H9 (cell line): ENCODE measurements at regions not wholly inside any gene's neighbourhood (a gene's known extent, or its start where the extent isn't known, plus 50 kb on each side); places are given as distances from the start of the nearest gene placed in this dataset.
A peak's percentile ranks its signal among the peaks of the same experiment; 100 is the strongest.

Experiments
- DNase-seq: peaks from one replicate; pipeline ENCODE4 v3.0.0-alpha.2; 2017
- H2AFZ ChIP-seq: one replicate; pipeline ENCODE4 v1.6.1; 2013; ENCODE audit warnings: mild to moderate bottlenecking, low read length, control low read depth, moderate library complexity
- H2AK5ac ChIP-seq: 2 replicates; pipeline ENCODE4 v1.6.1; 2013; ENCODE audit warnings: low read length, control low read depth, mixed read lengths; ENCODE audit not compliant: insufficient read length
- H2BK120ac ChIP-seq: one replicate; pipeline ENCODE4 v1.6.1; 2013; ENCODE audit warnings: low read depth, mild to moderate bottlenecking, low read length, control low read depth, inconsistent platforms; ENCODE audit not compliant: poor library complexity, severe bottlenecking
- H2BK12ac ChIP-seq: 2 replicates; pipeline ENCODE4 v1.6.1; 2013; ENCODE audit warnings: low read length, control low read depth, mixed read lengths, low read depth; ENCODE audit not compliant: insufficient read length
- H2BK15ac ChIP-seq: 2 replicates; pipeline ENCODE4 v1.6.1; 2013; ENCODE audit warnings: low read depth, low read length, control low read depth
- H2BK20ac ChIP-seq: one replicate; pipeline ENCODE4 v1.6.1; 2013; ENCODE audit warnings: low read depth, mild to moderate bottlenecking, low read length, control low read depth, inconsistent platforms; ENCODE audit not compliant: poor library complexity, severe bottlenecking
- H2BK5ac ChIP-seq: 2 replicates; pipeline ENCODE4 v1.6.1; 2013; ENCODE audit warnings: low read length, control low read depth, mixed read lengths; ENCODE audit not compliant: insufficient read length
- H3K14ac ChIP-seq: 2 replicates; pipeline ENCODE4 v1.6.1; 2013; ENCODE audit warnings: low read length, control low read depth; ENCODE audit not compliant: insufficient read depth
- H3K18ac ChIP-seq: 2 replicates; pipeline ENCODE4 v1.6.1; 2013; ENCODE audit warnings: low read depth, mild to moderate bottlenecking, mixed read lengths, low read length, control low read depth; ENCODE audit not compliant: insufficient read length
- H3K23ac ChIP-seq: 2 replicates; pipeline ENCODE4 v1.6.1; 2013; ENCODE audit warnings: low read length, control low read depth, mixed read lengths, low read depth; ENCODE audit not compliant: insufficient read length
- H3K23me2 ChIP-seq: 2 replicates; pipeline ENCODE4 v1.6.1; 2013; ENCODE audit warnings: low read depth, mild to moderate bottlenecking, mixed read lengths, low read length, control low read depth; ENCODE audit not compliant: insufficient read length, poor library complexity, severe bottlenecking
- H3K27ac ChIP-seq: 2 replicates; pipeline ENCODE4 v1.5.1; 2013; ENCODE audit warnings: low read length, control low read depth, mixed read lengths, low read depth; ENCODE audit not compliant: insufficient read length
- H3K27me3 ChIP-seq: 2 replicates; pipeline ENCODE4 v1.6.1; 2013; ENCODE audit warnings: low read length, control low read depth, inconsistent platforms; ENCODE audit not compliant: insufficient read depth
- H3K4ac ChIP-seq: 2 replicates; pipeline ENCODE4 v1.6.1; 2013; ENCODE audit warnings: low read depth, mild to moderate bottlenecking, control low read depth, inconsistent platforms, low read length, moderate library complexity
- H3K4me1 ChIP-seq: 2 replicates; pipeline ENCODE4 v1.6.1; 2013; ENCODE audit warnings: low read length, control low read depth, inconsistent platforms; ENCODE audit not compliant: insufficient read depth
- H3K4me2 ChIP-seq: 2 replicates; pipeline ENCODE4 v1.6.1; 2013; ENCODE audit warnings: low read length, control low read depth, mixed read lengths; ENCODE audit not compliant: insufficient read length, insufficient read depth
- H3K56ac ChIP-seq: 2 replicates; pipeline ENCODE4 v1.6.1; 2013; ENCODE audit warnings: low read depth, mild to moderate bottlenecking, mixed read lengths, low read length, control low read depth; ENCODE audit not compliant: insufficient read length
- H3K79me1 ChIP-seq: 2 replicates; pipeline ENCODE4 v1.6.1; 2013; ENCODE audit warnings: low read depth, mild to moderate bottlenecking, moderate library complexity, low read length, control low read depth, inconsistent platforms; ENCODE audit not compliant: insufficient read depth, poor library complexity, severe bottlenecking
- H3K79me2 ChIP-seq: 2 replicates; pipeline ENCODE4 v1.6.1; 2013; ENCODE audit warnings: low read length, control low read depth, inconsistent platforms; ENCODE audit not compliant: insufficient read depth
- H3K9ac ChIP-seq: 2 replicates; pipeline ENCODE4 v1.6.1; 2013; ENCODE audit warnings: low read length, control low read depth, mixed read lengths; ENCODE audit not compliant: insufficient read length; ENCODE audit errors: extremely low read depth
- H3K9me3 ChIP-seq: one replicate; pipeline ENCODE4 v1.6.1; 2013; ENCODE audit warnings: low read depth, low read length, inconsistent platforms; ENCODE audit not compliant: control insufficient read depth
- H3T11ph ChIP-seq: one replicate; pipeline ENCODE4 v1.6.1; 2013; ENCODE audit warnings: mild to moderate bottlenecking, low read length, control low read depth, inconsistent platforms
- H4K20me1 ChIP-seq: one replicate; pipeline ENCODE4 v1.6.1; 2013; ENCODE audit not compliant: control insufficient read depth, insufficient read length, insufficient read depth
- H4K5ac ChIP-seq: 2 replicates; pipeline ENCODE4 v1.6.1; 2013; ENCODE audit warnings: low read depth, mild to moderate bottlenecking, mixed read lengths, low read length, control low read depth; ENCODE audit not compliant: insufficient read length
- H4K8ac ChIP-seq: replicated peaks from 2 replicates; pipeline ENCODE4 v1.6.1; 2013; ENCODE audit warnings: low read length, control low read depth, mixed read lengths, low read depth; ENCODE audit not compliant: insufficient read length
- H4K91ac ChIP-seq: 2 replicates; pipeline ENCODE4 v1.6.1; 2013; ENCODE audit warnings: low read depth, mild to moderate bottlenecking, moderate library complexity, mixed read lengths, low read length, control low read depth; ENCODE audit not compliant: insufficient read length
- H3K27ac Mint-ChIP-seq, 3 experiments: 2 replicates in 2 of 3; 3 replicates in 1 of 3; pipeline ENCODE4 v1.8.0; 2020 to 2021; ENCODE audit warnings: mixed read lengths in 3 of 3, mild to moderate bottlenecking in 1 of 3, moderate library complexity in 1 of 3
- H3K27me3 Mint-ChIP-seq: 2 replicates; pipeline ENCODE4 v1.8.0; 2021; ENCODE audit warnings: low read depth, mild to moderate bottlenecking, moderate library complexity, mixed read lengths
- H3K36me3 Mint-ChIP-seq, 3 experiments: 2 replicates in 2 of 3; 3 replicates in 1 of 3; pipeline ENCODE4 v1.8.0; 2020 to 2021; ENCODE audit warnings: low read depth in 3 of 3, mixed read lengths in 3 of 3; ENCODE audit not compliant: insufficient read depth in 1 of 3
- H3K4me1 Mint-ChIP-seq, 2 experiments: 2 replicates each; pipeline ENCODE4 v1.8.0; 2020; ENCODE audit warnings: mixed read lengths in 2 of 2
- H3K4me3 Mint-ChIP-seq, 2 experiments: 2 replicates in 1 of 2; 3 replicates in 1 of 2; pipeline ENCODE4 v1.8.0; 2020 to 2021; ENCODE audit warnings: mild to moderate bottlenecking in 2 of 2, mixed read lengths in 2 of 2, moderate library complexity in 1 of 2
- H3K9me3 Mint-ChIP-seq, 2 experiments: 2 replicates in 1 of 2; 3 replicates in 1 of 2; pipeline ENCODE4 v1.8.0; 2020; ENCODE audit warnings: mild to moderate bottlenecking in 2 of 2, mixed read lengths in 2 of 2, moderate library complexity in 1 of 2
- WGBS: extraction: QIAGEN DNeasy Blood & Tissue Kit; methylation state at CpG from one replicate; pipeline ENCODE4 v1.1.7; 2013; ENCODE audit warnings: missing lambda C conversion rate, low lambda C conversion rate, mixed read lengths; ENCODE audit not compliant: insufficient read length; ENCODE audit errors: extremely low coverage; 5-methylcytosine and 5-hydroxymethylcytosine counted together
- TF ChIP-seq, protein P1 (sequence below): fragments of 200-600 bp; sonication (generic); conservative IDR thresholded peaks from 3 replicates; pipeline ENCODE4 v1.8.0; 2021; ENCODE audit warnings: antibody characterized with exemption, mild to moderate bottlenecking

DNA sequence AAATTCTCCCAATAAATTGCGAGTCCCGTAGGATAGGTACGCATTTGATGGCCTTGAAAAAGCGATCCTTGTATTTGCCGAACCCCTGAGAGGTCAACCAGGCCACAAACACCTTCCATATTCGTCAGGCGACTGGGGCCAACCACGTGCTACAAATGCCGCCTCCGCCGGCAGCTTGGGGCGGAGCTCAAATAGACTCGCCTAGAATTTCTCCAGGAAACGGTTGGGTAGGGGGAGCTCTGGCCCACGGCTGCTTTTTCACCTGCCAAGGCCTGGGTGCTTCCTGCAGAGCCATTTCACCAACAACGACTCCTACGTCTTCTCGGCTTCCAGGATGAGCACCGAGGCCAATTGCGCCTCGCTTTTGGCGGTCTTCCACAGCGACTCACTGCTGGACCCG, 53.4 kb upstream of the KIF5B start:
- H3K79me2 ChIP-seq, result no peaks in the 10 kb centered on the region
- H3K9me3 ChIP-seq, result no peaks in the 10 kb centered on the region
- TF ChIP-seq, protein P1, sequence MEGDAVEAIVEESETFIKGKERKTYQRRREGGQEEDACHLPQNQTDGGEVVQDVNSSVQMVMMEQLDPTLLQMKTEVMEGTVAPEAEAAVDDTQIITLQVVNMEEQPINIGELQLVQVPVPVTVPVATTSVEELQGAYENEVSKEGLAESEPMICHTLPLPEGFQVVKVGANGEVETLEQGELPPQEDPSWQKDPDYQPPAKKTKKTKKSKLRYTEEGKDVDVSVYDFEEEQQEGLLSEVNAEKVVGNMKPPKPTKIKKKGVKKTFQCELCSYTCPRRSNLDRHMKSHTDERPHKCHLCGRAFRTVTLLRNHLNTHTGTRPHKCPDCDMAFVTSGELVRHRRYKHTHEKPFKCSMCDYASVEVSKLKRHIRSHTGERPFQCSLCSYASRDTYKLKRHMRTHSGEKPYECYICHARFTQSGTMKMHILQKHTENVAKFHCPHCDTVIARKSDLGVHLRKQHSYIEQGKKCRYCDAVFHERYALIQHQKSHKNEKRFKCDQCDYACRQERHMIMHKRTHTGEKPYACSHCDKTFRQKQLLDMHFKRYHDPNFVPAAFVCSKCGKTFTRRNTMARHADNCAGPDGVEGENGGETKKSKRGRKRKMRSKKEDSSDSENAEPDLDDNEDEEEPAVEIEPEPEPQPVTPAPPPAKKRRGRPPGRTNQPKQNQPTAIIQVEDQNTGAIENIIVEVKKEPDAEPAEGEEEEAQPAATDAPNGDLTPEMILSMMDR, result no peak
- peak; percentile 43 for DNase-seq
- no peak overlapping the region for H2BK5ac ChIP-seq
- H2BK15ac ChIP-seq, result no peak overlapping the region
- no peak overlapping the region for H3K27ac ChIP-seq
- no peak overlapping the region for H3K4ac ChIP-seq
- H2AK5ac ChIP-seq, result no peak overlapping the region
- H4K91ac ChIP-seq, result no peak overlapping the region
- no peak overlapping the region for H3K9ac ChIP-seq
- H4K8ac ChIP-seq, result no peak overlapping the region
- no peak overlapping the region for H3K56ac ChIP-seq
- no peak overlapping the region for H3T11ph ChIP-seq
- H4K20me1 ChIP-seq, result no peaks in the 10 kb centered on the region
- Mint-ChIP-seq H3K36me3 (peaks cover 0 to 2% (median 0%) of the 10 kb centered on the region in 3 experiments; a peak in 2 of 7 replicates), H3K9me3 (peaks cover 5 to 6% of the 10 kb centered on the region in 2 experiments; a peak in 4 of 5 replicates), H3K27ac (no peak overlapping the region; a peak in 1 of 7 replicates), H3K4me1 (no peaks in the 10 kb centered on the region), H3K27me3 (peaks cover 4% of the 10 kb centered on the region; the same call in 1 of the 2 replicates), H3K4me3 (no peak overlapping the region; a peak in 1 of 5 replicates)
- no peak overlapping the region for H2BK20ac ChIP-seq
- H4K5ac ChIP-seq, result no peak overlapping the region
- no peak overlapping the region for H2BK12ac ChIP-seq
- H3K4me1 ChIP-seq, result no peaks in the 10 kb centered on the region
- no peak overlapping the region for H3K14ac ChIP-seq
- H3K79me1 ChIP-seq, result no peaks in the 10 kb centered on the region
- H2BK120ac ChIP-seq, result no peak overlapping the region
- no peak overlapping the region for H3K4me2 ChIP-seq
- no peak overlapping the region for H3K18ac ChIP-seq
- no peaks in the 10 kb centered on the region for H3K23me2 ChIP-seq
- H2AFZ ChIP-seq, result no peak overlapping the region
- H3K27me3 ChIP-seq, result no peaks in the 10 kb centered on the region
- no CpG with 5 or more reads among the region's 24 CpGs for WGBS
- no peak overlapping the region for H3K23ac ChIP-seq
